HG03460 (cell line): ENCODE measurements at regions not wholly inside any gene's neighbourhood (a gene's known extent, or its start where the extent isn't known, plus 50 kb on each side); places are given as distances from the start of the nearest gene placed in this dataset.

Experiments used
- ATAC-seq: cut with Tn5 transposase; IDR thresholded peaks from one replicate; pipeline ENCODE4 v1.9.1; 2021; ENCODE audit not compliant: unreplicated experiment

DNA sequence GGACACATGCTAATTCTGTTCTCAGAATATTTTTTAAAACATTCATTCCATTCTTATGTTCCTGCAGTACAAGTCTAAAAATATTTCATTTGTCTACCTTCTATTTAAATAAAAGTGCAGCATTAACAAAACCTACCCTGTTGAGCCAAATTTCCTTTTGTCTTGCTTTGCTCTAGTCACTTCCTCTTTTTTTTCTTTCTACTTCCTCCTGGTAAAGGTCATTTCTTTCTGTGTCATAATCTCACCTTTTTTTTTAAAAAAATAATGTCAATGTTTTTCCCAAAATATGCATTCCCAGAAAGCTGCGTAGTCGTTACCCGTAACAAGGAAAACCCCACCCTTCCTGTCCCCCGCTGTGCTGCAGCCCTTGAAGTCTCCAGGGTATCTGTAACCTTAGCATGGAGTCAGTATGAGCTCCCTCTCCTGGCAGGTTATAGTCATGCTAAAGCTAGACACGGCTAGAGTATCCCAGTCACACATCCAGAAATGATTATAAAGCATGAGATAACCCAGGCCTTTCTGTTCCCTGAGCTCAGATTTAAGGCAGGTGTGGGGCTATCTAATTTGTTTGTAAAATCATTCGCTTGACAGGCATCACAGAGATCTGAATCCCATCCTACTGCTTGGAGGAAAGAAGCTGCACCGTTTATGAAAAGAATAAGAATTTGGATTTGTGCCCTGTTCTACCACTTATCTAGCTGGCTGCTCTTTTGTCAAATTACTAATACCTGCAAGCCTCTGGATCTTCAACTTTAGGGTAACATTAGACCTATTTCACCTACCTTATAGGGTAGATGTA is 51.1 kb upstream of the EED start:
- ATAC-seq = peak; percentile 96

DNA sequence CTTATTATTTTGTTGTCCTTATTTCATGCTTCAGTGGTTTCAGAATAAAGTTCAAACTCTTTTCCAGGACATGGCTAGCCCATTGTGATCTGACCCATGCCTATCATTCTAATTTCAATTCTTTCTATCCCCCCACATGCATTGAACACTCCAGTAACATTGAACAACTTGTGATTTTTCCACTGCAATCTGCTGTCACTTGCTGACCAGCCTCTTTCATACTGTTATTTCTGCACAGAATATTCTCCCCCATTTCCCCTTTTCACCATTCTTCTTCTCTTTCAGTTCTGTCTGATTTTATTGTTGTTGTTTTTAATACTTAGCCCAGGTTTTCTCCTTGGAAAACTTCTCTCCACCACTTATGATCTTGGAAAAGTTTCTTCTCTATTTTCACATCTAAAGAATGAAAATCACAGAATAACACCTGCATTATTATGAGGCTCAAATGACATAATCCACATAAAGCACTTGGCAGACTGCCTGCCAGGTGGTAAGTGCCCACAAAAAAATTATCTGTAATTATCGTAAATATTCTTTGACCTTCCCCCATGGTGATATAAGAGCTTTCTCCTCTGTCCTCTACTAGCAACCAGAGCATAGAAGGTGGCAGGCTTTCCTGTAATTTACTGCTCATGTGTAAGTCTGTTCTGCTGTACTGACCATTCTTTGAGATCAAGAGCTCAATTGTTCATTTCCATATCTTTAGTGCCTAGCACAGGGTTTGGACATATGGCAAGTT is 51.9 kb upstream of the EED start:
- peak; percentile 20 for ATAC-seq

DNA sequence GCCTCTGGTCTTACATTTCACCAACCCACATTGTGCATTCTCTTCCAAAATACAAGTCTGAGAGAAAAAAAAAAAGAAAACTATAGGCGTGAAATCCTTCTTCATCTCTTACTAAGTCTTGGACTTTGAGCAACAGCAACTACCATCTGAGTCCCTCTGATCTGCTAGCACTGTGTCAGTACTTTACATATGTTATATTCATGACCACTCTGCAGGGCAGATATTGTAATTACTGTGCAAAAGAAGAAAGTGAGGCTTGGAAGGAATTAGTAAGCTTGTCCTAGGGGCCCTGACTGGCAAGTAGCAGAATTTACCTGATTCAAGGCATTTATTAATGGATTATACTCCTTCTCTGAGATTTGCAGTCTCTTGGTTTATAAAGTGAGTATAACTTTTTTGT is 52.7 kb upstream of the EED start:
- ATAC-seq = no peak

DNA sequence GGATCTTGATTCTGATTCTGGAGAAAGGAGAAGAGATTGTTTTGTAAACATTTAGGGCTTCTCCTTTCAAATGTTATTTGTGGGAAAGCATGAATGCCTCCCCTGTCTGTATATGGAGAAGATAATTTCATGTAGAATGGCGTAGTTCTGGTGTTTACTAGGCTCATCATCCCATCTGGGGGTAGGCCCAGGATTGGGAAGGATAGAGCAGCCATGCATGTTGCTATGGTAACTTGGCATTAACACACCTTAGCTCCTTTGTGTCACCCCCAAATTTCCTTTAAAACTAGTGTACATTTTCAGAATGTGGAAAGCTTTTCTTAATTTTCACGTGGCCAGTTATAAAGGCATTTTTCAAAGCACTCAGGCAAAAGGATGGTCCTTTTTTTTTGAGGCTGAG is 57.5 kb upstream of the EED start:
- no peak for ATAC-seq

DNA sequence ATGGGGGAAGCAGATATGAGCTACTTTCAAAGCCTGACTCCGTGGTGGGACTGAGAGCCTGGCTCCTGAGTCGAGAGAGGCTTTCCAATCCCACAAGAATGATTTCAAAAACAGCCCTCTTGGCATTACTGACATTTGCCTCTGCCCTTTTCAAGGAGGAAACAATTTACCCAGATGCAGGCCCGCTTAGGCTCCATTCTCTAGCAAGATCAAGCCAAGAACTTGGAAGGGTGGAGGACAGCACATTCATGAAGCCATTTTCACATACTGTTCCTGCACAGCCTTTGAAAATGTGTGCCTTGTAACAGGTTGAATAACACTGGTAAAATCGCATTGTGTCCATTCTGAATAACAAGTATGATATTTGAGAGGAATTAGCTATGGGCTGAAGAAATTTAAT is 58.2 kb upstream of the EED start:
- ATAC-seq = no peak

DNA sequence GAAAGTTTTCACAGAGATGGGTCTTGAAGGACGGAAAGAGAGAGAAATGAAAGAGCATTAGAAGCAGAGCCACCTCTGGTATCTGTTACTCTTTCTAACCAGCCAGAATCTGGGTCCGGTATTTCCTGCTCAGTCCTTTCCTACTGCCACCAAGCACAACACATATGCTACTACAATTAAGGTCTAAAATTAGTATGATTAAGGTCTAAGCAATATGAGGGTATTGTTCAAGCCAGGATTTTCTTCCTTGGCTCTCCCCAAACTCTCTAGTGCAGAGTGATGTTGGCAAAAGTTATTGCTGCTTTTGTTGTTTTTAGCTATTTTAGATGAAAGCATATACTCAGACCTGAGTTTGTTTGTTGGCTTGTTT is 59.2 kb upstream of the EED start:
- ATAC-seq = no peak

DNA sequence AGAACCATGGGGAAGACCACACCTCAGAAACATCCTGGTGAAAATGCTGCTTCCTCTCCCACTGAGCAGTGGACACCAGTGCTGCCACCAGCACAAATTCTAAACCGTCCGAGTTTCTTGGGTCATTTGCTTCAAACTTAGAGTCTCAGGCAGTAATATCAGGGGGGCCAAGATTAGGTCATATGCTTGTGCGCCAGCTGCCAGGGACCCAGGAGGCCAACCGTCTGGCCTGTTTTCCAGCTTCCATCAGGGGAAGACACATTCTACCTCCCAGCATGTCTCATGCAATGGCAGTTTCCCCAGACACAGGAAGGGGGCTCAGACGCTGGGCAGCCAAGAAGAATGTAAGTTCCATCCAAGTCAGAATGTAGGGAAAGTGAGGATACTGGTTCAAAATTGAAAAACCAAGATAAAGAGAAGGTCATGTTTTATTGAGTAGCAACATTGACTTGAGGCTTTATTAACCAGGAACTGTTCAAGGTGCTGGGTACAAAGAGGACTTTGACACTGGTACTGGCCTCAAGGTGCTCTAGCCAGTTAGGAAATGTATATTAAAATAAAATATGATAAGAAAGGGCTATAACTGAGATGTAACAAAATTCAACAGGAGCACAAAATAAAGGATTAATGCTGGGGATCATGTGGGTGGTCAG is 59.7 kb upstream of the EED start:
- ATAC-seq = no peak

DNA sequence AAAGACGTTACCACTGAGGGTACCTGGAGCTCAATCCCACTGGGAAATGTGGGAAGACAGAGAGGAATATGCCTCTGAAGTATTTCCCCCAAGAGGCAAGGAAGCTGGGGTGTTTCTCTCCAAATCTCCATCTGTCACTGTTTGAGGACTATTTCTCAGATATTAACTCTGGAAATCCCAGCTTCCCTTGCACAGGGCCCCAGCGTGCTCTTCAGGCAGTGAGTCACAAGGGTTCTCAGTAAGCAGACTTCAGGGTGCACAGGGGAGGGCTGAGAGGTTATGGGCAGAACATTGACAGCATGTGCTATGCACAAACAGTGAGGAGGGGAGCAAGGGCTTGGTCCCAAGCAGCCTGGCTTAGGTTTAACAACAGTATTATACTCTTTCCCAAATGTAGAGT is 60.9 kb upstream of the EED start:
- ATAC-seq = peak; percentile 39

DNA sequence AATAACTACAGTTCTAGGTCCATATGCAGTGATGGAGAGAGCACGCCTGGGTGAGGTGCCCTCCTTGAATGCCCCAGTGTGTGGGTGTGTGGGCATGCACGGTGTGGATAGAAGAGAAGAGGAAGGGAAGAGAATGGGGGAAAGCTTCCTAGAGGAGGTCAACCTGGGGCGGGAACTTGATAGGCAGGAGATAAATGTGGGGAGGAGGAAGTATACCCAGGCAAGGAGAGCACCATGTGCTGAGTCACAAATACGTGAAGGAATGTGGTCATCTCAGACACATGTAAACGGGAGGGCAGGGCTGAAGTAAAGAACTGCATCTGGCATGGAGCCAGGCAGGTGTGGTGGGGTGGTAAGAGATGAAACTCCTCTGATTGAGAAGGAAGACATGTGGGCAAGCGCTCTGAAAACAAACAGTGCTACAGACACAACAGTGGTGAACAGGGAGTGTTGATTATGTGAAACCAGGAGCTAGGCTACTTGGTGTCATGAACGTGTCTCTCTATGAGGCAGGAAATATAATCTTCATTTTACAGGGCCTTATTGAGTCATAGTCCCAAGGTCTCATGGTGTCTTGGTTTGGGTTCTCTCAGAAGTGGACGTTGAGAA is 61.5 kb upstream of the EED start:
- peak; percentile 86 for ATAC-seq

DNA sequence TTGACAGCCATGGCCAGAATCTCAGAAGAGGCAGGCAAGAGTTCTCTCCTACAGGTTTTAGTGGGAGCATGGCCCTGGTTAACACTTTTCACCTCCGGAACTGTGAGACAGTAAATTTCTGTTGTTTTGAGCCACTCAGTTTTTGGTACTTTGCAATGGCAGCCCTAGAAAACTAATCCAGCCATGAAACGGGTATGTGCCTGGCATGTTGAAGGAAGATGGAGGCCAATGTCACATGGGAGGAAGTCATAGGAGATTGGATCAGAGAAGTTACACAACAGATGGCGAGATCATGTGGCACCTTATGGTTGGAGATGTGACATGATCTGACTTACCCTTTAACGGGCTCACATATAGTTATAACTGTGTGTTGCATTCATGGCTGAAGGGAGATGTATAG is 63.2 kb upstream of the EED start:
- ATAC-seq = no peak

DNA sequence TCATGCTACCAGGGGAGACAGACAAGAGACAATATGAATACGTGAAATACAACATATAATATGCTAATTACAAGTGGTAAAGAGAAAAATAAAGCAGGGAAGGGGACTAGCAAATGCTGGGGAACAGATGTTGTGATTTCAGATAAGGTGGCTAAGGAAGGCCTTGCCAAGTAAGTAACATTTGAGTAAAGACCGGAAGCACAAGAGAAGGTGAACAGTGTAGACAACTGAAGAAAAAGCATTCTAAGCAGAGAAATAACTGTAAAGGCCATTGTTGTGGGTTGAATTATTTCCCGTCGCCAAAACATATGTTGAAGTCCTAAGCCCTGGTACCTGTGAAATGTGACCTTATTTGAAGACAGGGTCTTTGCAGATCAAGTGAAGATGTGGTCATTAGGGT is 63.7 kb upstream of the EED start:
- ATAC-seq = no peak

DNA sequence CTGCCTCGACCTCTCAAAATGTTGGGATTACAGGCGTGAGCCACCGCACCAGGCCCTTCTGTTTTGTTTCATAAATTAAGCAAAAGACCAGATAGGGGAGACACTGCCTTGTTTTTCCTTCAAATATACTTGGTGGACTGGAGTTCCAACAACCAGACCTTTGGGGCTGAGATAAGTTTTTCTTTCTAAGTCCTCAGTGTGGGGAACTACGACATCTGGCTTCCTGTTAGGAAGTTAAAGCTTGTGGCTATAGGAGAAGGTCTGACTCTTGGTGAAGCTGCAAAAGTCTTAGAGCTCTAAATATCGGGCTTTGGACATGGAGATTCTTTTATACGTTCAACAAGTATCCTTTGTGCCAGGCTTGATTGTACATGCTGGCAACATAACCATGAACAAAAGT is 64.1 kb upstream of the EED start:
- ATAC-seq = no peak

DNA sequence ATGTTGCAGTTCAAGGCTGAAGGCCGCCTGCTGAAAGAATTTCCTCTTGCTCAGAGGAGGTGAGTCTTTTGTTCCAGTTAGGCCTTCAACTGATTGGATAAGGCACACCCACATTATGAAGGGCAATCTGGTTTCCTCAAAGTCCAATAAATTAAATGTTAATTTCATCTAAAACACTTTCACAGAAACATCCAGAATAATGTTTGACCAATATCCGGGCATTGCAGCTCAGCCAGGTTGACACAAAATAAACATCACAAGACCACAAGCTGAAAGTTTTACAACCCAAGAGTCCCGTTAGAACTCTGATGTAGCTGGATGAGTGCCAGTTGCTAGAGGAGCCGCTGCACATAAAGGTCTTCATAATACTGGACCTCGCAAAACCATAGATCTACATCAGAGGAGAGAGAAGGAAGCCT is 64.9 kb upstream of the EED start:
- ATAC-seq = no peak

DNA sequence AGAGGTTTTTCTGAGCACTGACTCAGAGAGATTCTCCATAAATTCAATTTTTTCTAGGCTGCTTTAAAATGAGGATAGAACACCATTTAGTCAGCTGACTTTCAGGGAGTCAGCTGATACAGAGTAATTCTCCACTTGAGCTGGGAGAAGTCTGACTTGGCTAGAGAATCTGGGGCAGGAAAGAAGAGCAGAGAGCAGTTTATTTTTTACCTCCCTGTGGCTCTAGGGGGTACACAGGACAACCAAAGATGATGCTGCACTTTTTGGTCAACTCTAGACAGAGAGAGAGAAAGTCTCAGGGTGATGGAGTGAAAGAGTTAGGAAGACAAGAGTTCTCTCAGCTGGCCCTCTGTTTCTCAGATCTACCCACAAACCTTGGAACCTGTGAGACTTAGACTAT is 67.3 kb upstream of the EED start:
- no peak for ATAC-seq

DNA sequence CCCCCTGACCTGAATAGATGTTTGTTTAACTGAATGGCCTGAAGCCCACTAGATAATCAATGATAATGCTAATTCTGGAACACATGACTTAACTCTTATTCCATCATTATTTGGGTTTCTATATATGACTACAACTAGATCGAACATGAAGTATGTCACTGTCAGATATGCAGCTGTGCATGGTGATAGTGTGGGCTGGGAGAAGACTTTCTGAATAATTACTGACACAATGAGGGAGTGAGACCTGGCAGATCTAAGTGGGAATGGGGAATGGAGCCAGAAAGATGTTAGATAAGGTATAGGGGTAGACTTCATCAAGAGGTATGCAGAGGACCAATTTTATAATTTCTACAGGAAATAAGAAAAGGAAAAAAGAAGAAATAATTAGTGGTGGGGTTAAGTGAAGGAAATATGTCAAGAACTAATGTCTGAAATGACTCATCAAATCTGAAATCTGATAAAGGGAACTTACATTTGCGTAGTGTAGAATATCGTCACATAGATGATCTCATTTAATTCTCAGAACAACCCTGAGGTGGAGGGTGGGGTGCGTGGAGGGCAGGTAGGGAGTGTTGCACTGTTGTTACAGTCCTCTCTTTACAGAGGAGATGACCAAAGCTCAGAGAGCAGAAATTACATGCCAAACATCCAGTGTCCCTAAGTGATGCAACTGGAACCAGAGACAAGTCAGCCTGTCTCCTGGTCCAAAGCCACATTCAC is 68.2 kb upstream of the EED start:
- ATAC-seq = no peak

DNA sequence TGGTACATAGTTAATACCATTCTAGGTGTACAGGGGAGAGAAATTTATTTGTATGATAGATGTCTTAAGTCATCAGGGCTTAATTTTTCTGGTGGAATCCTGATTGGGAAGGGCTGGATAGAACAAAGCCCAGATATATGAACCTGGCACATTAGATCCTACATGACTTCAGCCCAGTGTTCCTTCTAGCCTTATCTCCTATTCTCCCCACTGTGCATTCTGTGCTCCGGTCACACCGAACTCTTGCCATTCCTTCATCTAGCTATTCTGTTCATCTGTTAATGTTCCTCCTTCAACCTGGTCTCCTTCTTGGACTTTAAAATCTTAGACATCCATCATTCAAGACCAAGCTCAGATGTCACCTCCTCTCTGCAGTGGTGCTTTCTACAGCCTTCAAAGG is 68.9 kb upstream of the EED start:
- ATAC-seq = no peak

DNA sequence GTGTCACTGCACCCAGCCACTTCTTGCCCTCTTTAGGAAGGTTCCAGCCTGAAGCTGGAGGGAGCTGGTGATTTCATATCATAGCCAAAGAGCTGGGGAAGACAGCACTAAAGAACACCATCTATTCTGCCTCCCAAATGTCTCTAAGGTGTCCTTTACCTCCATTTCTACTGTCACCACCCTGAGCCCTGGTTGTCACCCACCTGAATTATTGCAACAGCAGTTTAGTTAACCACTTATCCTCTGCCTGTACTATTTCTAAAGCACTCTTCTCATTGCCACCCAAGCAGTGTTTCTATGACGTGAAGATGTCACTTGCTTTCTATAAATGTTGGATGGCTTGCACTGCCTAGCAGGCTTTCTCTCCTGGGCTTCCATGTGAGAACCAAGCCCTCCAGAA is 69.4 kb upstream of the EED start:
- ATAC-seq = no peak

DNA sequence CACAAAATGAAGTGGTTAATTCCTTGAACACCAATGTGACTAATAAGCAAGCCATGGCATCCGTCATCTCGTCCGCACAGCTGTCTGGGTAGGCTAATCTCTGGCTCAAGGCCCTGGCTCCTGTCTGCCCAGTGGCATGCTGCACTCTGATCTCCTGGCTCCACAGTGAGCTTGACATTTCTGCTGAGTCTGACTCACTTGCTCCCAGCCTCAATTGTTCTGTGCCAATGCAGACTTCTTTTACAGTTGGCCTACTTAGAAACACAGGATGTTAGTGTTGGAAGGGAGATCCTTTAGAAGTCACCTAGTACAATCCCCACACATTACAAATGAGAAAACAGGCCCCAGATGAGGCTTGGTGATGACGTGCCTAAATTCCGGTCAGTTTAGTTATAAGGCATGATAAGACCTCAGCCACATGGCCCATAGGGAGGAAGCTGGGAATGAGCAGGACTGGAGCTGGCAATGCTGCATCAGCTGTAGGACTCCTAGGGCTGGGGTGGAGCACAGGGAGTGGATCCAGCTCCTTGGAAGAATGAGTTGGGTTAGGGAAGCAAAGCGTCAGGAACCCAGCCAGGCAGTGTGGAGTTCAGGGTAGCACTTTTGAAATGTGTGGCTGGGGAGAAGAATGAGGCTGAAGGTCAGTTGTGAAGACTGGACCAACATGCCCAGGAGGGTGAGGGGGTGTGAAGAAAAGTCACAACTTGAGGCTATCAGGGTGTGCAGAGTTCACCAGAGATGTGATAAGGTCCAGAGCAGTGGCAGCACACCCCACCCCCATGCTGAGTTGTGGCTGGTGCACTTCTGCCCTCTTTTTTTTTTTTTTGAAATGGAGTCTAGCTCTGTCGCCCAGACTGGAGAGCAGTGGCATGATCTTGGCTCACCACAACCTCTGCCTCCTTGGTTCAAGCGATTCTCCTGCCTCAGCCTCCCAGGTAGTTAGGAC is 70.2 kb upstream of the EED start:
- ATAC-seq = no peak

DNA sequence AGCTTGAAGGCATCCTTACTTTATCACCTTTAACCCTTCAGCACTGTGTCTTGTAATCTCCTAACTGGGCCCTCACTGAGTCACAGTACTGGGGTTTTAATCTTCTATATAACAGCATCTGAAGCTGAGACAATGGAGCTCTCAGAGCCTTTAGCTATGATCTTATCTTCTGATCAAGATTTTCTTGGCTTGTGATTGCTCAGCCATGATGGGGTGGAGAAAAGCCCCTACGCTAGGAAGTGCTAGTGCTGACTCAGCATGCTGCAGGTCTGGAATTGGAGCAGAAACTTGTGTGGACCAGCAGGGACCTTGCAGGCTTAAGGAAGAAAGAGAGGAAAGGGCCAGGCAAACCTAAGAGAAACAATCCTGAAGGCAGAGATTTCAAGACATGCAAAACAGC is 71.7 kb upstream of the EED start:
- no peak for ATAC-seq

DNA sequence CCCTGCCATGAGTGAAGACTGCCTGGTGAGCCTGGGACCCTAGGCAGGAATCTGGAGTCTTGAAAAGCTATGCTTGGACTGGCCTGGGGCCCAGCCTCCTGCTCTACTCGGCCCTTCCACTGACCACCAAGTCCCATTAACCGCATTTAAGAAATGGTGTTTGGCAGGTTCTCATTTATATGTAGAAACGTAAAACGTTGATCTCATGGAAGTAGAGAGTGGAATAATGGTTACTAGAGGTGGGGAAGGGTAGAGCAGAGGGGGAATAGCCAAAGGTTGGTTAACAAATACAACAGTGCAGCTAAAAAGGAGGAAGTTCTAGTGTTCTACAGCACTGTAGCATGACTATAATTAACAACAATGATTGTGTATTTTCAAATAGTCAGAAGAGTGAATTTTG is 72.9 kb upstream of the EED start:
- ATAC-seq = no peak
